Chondrocyte (in vitro differentiated cells): ENCODE measurements at regions not wholly inside any gene's neighbourhood (a gene's known extent, or its start where the extent isn't known, plus 50 kb on each side); places are given as distances from the start of the nearest gene placed in this dataset.

Experiments used
- DNase-seq: peaks from one replicate; pipeline ENCODE4 v3.0.0; 2021; ENCODE audit warnings: mixed read lengths, low spot score
- H3K27ac Mint-ChIP-seq: one replicate; pipeline ENCODE4 v1.8.0; 2021; ENCODE audit warnings: mild to moderate bottlenecking, moderate library complexity, mixed read lengths; ENCODE audit not compliant: unreplicated experiment
- H3K27me3 Mint-ChIP-seq: 2 replicates; pipeline ENCODE4 v1.8.0; 2021; ENCODE audit warnings: low read depth, mixed read lengths
- H3K36me3 Mint-ChIP-seq: 2 replicates; pipeline ENCODE4 v1.8.0; 2021; ENCODE audit warnings: low read depth, mixed read lengths
- H3K4me1 Mint-ChIP-seq: 2 replicates; pipeline ENCODE4 v1.8.0; 2021; ENCODE audit warnings: low read depth, mild to moderate bottlenecking, mixed read lengths
- H3K4me3 Mint-ChIP-seq: one replicate; pipeline ENCODE4 v1.8.0; 2021; ENCODE audit warnings: mild to moderate bottlenecking, moderate library complexity, mixed read lengths; ENCODE audit not compliant: unreplicated experiment
- H3K9me3 Mint-ChIP-seq: 2 replicates; pipeline ENCODE4 v1.8.0; 2021; ENCODE audit warnings: low read depth, mixed read lengths
- CTCF ChIP-seq: fragments of 200-600 bp; sonication (generic); IDR thresholded peaks from 2 replicates; pipeline ENCODE4 v1.5.0; 2021; ENCODE audit warnings: antibody characterized with exemption, mild to moderate bottlenecking, moderate library complexity

- no peak for TF ChIP-seq CTCF
- no peaks in the 10 kb centered on the region for H3K27me3 Mint-ChIP-seq
Measured at GRCh38 chr6:9168669-9169068, 733.3 kb upstream of the SLC35B3 start.

GRCh38 chr6:9161731-9162130, 726.4 kb upstream of the SLC35B3 start:
- TF ChIP-seq CTCF, result no peak
- Mint-ChIP-seq H3K4me1 (no peaks in the 10 kb centered on the region), H3K4me3 (no peak overlapping the region)

More at GRCh38 chr6:9168669-9169068, 733.3 kb upstream of the SLC35B3 start:
- Mint-ChIP-seq H3K9me3 (peaks cover 14% of the 10 kb centered on the region), H3K27ac (no peak overlapping the region), H3K36me3 (peaks cover 3% of the 10 kb centered on the region), H3K4me3 (no peak overlapping the region), H3K4me1 (no peaks in the 10 kb centered on the region)
- DNase-seq, result no peak

GRCh38 chr6:9159051-9159450, 723.7 kb upstream of the SLC35B3 start:
- H3K4me1 Mint-ChIP-seq, result no peaks in the 10 kb centered on the region
- H3K36me3 Mint-ChIP-seq, result peaks cover 6% of the 10 kb centered on the region
- TF ChIP-seq CTCF, result no peak
- H3K27ac Mint-ChIP-seq, result no peak overlapping the region
- H3K9me3 Mint-ChIP-seq, result peaks cover 20% of the 10 kb centered on the region
- H3K4me3 Mint-ChIP-seq, result no peak overlapping the region
- no peak for DNase-seq
- H3K27me3 Mint-ChIP-seq, result no peaks in the 10 kb centered on the region

More at GRCh38 chr6:9161731-9162130, 726.4 kb upstream of the SLC35B3 start:
- Mint-ChIP-seq H3K27me3 (no peaks in the 10 kb centered on the region), H3K36me3 (peaks cover 9% of the 10 kb centered on the region), H3K9me3 (peaks cover 32% of the 10 kb centered on the region), H3K27ac (no peak overlapping the region)
- no peak for DNase-seq

- Mint-ChIP-seq H3K27me3 (no peaks in the 10 kb centered on the region), H3K4me3 (no peak overlapping the region), H3K36me3 (no peaks in the 10 kb centered on the region), H3K4me1 (no peaks in the 10 kb centered on the region), H3K9me3 (peaks cover 4% of the 10 kb centered on the region), H3K27ac (no peak overlapping the region)
- no peak for DNase-seq
- no peak for TF ChIP-seq CTCF
Measured at GRCh38 chr6:9155836-9156235, 720.5 kb upstream of the SLC35B3 start.

GRCh38 chr6:9143140-9143539, 707.8 kb upstream of the SLC35B3 start:
- peaks cover 27% of the 10 kb centered on the region for H3K4me1 Mint-ChIP-seq
- DNase-seq, result no peak
- TF ChIP-seq CTCF, result no peak
- H3K36me3 Mint-ChIP-seq, result peaks cover 8% of the 10 kb centered on the region
- H3K27me3 Mint-ChIP-seq, result no peaks in the 10 kb centered on the region
- H3K4me3 Mint-ChIP-seq, result no peak overlapping the region
- peaks cover 14% of the 10 kb centered on the region for H3K9me3 Mint-ChIP-seq
- H3K27ac Mint-ChIP-seq, result no peak overlapping the region
